Stimulated activated CD4-positive, alpha-beta T cell treated with anti-CD3 and anti-CD28 coated beads, Interleukin-2, amount 100 ng/mL, for 48 hours (primary cell): ENCODE measurements at regions not wholly inside any gene's neighbourhood (a gene's known extent, or its start where the extent isn't known, plus 50 kb on each side); places are given as distances from the start of the nearest gene placed in this dataset.

Source experiments
- DNase-seq, 2 donors: peaks; one replicate each; pipeline ENCODE4 v3.0.0-alpha.2; 2020

DNA sequence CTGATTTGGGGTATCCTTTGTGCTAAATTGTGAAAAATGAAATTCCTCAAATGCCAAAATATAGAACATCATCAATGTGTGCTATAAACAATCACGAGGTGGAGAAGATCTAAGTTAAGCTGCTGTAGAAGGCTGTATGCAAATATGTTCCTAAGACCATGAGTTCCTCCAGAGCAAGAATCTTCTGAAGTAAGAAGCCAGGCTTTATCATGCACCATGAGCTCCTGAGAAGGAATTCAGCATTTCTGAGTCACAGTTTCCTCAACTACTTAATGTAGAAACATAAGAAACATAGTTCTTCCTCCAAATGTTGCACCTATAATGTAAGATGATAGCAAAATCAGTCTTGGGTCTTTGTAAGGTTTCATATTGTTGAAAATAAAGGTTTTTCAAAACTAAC lies 241.7 kb upstream of the MDFIC2 start:
- DNase-seq = no peak

DNA sequence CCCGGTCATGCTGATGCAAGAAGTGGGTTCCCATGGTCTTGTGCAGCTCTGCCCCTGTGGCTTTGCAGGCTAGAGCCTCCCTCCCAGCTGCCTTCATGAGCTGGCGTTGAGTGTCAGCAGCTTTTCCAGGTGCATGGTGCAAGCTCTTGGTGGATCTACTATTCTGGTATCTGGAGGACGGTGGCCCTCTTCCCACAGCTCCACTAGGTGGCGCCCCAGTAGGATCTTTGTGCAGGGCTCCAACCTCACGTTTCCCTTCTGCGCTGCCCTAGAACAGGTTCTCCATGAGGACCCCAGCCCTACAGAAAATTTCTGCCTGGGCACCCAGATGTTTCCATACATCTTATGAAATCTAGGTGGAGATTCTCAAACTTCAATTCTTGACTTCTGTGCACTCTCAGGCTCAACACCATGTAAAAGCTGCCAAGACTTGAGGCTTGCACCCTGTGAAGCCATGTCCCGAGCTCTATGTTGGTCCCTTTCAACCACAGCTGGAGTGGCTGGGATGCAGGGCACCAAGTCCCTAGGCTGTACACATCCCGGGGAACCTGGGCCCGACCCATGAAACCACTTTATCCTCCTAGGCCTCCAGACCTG lies 238.4 kb upstream of the MDFIC2 start:
- peak; percentile 75 to 77 for DNase-seq

DNA sequence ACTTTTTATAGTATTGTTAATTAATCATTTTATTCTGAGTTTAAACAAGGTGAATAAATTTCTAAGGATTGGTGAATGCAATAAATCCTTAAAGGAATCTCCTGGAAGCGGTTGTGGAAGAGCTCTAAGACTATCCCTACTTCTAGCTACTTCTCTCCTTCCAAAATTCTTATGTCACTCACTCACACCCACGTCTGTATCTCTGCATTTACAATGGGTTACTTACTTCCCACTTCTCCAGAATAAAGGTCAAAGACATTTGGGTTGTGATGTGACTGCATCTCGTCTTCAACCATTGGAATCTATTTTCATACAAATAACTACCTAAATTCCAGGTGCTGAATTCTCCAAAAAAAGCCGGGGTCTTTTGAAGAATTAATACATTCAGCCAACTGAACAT lies 234.2 kb upstream of the MDFIC2 start:
- no peak for DNase-seq

DNA sequence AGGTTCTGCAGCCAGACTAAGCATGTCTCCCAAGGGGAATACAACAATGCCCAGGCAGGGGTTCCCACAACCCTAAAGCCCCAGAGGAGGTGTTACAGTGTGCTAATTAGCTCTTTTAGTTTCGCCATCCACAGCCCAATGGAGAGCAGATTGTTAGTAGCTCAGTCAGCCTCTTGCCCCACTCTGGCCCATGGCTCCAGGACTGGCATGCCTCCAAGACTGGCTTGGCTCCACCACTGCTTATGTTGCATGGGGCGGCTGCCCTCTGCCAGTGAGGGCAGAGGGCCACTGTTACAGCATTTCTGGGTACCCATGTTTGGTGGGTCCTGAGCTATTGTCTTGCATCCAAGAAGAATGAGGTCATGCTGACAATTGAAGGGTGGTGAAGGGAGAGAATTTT lies 231.1 kb upstream of the MDFIC2 start:
- no peak for DNase-seq

DNA sequence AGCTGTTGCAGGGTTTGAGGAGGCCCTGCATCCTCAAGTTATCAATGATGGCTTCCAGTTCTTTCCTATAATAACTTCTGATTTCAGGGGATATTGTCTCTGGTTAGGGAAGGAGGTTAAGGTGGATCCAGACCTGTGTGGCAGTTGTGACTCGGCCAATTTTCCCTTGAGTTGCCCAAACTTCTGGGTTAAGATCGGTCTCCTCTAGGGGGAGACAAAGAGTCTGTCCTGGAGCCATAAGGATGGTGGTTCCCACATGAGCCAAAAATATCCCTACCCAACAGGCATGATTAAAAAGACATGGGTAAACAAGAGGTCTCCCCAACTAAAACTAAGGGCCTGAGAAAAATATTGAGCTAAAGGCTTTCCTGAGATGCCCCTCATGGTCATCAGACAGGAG lies 227.5 kb upstream of the MDFIC2 start:
- no peak for DNase-seq

DNA sequence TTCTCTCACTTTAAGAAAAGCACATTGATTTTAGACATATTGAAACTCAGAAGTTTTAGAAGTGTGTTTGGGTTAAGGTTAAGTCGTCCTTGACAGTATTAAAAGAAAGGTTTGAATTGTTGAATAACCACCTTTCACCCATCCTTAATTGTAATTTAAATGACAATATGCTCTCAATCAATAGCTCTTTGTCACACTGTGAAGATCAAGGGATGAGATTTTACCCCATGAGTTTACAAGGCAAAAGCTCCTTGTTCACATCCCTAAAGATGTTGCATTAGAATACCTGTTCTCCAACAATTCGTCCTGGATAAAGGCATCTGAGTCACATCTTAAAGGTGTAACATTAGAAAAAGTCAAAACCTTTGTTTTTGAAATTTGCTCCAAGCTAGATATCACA lies 220.4 kb upstream of the MDFIC2 start:
- DNase-seq = no peak

DNA sequence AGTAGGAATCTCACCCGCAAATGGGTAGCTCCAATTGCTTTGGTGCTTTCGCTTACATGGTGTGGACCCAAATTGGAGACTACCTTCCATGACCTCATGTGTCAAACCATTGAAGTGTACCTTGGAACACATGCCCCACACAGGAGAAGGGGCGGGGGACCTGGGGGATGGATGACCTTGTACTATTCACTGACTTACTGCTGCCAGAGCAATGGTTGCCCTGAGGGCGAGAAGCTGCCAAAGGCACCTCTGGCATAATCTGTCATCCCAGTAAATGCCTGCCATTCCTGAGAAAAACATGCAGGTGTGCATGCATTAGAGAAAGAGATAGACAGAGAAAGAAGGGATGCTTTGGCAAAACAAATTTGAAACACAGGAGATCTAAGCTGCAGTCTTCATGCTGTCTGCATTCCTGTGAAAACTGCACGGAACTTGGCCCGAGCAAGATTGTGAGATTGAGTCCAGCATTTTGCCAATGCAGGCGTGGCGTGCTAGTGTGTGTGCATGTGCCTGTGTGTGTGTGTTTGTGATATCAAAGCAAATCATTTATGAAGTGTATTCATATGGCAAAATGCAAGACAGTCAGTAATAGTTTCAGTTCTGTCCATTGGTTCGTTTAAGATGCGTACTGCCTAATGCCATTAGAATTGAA lies 219.5 kb upstream of the MDFIC2 start:
- no peak for DNase-seq

DNA sequence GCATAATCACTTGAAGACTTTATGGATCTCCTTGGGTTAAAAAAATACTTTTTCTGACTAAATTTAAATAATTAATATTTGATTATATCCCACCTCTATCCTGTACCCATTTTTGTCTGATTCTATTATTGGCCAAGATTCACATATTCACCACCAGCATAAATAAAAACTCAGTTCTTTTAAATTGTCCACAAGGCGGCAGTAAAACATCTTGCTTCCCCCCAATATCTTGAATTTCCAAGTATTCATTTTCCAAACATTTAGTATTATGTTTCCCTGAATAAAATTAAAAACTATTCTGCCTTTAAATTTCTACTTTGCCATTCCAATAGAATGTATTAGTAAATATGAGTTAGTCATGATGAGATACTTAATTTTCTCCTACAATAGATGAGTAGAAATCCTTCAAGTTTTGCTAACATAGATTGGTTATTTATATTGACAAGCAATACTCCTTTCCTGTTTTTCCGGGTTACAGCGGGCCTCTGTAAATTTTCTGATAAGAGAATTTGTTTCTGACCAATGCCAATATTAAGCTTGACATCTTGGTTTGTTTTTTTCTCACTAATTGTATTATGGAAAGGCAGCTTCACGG lies 218.7 kb upstream of the MDFIC2 start:
- DNase-seq = no peak

DNA sequence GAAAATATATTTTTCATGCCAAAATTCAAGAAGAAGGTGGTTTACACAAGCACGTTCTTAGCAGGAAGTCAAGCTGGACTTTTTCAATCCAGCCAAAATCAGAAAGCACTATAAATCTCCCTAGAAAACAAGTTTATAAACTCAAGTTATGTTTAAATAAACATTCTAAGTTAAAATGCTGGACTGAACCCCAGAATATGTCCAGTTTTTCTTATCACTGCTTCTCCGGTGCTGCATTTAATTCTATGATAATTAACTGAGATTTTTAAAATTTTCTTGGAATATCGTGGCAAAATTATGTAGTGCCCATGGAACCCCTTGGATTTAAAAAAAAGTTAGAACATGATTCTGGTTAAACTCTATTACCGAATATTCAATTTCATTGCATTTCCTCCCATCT lies 218.2 kb upstream of the MDFIC2 start:
- no peak for DNase-seq

DNA sequence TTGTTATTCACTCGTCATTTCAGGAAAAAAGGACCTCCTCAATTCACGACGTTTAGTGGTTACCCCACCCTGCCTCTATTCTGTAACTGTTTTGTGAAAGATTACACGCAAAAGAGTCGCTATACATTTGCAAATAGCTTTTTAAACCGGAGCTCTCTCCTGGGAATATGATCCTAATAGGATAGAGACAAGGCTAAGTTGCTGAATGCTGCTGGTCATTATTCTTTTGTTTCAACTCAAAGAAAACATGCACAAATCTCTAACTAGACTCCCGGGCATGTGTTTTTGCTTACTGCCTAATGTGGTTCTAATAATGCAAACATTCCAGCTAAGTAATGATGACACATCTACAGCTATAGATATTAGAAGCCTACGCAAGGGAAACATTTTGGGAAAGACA lies 214.6 kb upstream of the MDFIC2 start:
- DNase-seq = no peak

DNA sequence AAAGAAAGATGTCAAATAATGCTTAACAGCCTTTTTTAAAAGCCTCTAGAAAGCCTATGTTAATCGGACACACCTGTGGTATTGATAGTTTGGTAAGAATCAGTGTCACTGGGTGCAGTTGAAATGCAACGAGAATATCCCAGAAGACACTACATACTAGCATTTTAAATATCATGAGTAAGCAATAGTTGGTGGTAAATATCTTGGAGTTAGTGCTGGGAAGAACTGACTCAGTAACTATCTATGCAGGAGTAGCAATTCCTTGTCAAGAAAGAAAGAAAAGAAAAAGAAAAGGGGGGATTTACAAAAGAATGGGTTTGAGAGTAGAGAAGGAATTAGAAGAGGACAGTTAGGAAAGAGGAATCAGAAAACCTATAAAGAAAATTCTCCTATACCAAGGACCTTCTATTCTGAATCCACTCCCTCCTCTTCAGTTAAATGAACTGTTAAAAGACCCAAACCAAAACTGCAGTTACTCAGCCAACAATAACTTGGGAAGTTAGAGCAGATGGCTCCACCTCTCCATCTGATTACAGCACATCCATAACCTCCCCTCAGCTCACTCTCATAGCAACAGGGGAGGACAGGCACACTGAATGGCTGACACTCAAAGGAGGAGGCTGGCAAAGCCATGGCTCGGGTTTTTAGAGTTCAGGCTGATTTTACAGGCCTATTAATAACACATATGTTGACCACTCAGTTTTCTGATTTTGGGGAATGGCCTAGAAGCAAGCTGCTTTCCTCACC lies 207.6 kb upstream of the MDFIC2 start:
- DNase-seq = no peak

DNA sequence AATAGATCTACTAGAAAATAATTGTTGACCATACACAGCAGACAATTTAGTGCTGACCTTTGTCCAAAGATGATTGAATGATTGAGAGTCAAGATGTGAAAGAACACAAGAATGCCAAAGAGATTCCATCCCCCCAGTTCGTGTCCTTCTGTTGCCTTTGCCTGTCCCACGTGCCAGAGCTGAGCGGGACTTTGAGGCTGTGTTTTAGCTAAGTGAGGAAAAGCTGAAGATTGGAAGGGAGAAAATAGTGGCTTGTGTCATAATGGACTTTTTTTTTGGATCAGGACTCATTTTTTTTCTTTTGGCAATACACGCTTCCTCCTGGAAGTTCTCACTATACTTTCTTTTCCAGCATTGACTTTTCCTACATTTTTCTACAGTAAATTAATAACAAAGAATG lies 206.6 kb upstream of the MDFIC2 start:
- no peak for DNase-seq

DNA sequence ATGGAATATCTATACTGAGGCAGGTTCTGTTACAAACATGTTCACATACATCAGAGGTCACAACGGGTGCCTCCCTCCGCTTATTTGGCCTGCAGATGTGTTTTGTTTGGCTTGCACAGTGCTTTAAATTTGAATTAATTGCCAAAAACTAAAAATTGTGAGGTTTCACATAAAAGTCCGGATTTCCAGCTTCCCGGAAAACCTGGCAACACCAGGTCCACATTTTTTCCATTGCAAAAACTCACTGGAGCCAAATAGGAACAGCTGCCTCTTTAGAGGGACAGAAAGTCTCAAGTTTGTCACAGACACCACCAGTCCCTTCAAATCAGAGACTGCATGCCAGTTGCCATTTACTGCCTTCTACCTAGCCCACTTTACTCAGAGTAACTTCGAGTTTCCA lies 205.9 kb upstream of the MDFIC2 start:
- no peak for DNase-seq

DNA sequence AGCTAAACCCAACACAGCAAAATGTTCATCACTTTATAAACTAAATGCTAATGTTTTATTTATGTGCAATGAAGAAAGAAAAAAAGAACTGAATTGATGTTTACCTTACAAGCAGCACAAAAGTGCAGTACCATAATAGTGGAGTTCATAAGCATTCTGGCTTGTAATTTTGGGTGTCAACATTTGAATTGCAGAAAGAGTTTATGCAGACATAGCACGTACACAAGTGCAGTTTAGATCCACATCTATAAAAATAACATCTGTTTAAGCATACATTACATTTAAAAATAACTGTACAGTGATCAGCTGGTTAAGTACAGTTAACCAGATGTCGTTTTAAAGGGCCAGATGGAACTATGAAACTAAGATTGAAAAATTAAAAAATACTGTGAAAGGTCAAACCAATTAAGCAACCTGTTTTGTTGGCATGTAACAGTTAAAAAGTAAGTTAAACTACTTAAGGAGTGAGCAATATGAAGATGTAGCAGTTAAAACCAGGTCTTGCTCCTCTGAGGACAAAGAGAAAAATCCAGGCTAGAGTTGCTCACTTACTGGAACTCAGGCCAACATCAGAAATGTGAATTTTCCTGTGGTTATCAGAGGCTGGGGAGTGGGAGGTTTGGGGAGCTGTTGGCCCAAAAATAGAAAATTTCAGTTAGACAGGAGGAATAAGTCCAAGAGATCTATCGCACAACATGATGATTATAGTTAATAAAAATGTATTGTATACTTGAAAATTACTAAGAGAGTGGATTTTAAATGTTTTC lies 204.9 kb upstream of the MDFIC2 start:
- DNase-seq = no peak

DNA sequence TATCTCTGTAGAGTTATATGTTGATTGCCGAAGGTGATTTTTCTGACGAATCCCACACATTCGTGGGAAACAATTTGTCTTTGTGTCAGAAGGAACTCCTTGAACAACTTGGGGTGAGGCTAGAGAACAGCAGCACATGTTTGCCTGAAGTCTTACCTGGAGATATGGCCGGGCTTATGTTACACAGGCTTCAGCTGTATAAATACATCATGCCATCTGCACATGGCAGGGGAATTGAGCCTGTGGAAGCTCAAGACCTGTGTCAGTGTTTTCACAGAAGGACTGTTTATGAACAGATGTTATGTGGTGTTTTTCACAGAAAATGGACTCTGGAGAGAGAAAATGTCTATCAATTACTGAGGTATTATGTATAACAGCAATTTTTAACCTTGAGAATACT lies 203.6 kb upstream of the MDFIC2 start:
- DNase-seq = no peak

DNA sequence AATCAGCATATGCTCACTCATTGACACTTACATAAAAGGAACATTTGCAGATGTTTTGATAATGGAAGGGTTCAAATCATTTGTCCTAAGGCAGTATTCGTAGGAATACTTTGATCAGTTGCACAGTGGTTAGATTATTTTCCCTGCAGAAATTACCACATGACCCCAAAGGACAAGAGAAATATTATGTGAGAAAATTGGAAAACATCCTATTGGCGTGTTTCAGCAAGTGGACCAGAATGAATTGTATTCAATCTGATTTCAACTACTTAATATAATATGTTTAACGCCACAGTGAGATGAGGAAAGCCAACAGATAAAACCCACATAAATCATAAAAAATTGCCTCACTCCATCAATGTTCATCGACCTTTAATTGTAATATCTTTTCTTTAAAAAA lies 195.0 kb upstream of the MDFIC2 start:
- no peak for DNase-seq

DNA sequence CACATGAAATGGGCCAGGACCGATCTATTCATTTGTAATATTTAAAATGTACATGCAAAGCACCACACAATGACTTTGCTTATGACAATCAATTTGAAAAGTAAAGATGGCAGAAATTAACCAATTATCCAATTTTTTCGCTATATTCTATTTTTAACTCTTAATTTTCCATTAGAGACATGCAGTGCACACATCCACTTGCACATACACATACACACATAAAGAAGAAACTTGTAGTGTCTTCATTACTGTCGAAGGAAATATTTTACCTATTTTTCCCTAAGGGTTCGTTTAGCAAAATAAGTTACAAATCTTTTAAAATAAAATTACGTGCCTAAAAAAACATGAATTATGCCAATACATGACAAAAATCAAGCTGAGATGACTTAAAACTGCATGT lies 194.3 kb upstream of the MDFIC2 start:
- no peak for DNase-seq

DNA sequence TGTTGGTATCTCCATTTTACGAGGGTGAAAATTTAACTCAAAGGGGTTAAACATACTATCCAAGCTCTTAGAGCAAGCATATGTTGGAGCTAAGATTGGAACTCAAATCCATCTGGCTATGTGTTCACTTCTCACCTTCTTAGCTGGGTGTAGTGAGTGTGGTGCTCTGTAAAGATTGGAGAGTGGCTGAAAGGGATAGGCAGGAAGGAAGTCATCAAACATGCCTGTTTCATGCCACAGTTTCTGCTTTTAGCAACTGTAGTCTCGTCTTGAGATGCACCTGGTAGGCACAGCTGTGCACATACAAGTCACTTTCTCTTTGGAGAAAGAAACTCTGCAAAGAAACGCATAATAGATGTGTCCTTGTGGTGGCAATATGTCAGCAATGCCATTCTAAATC lies 189.1 kb upstream of the MDFIC2 start:
- no peak for DNase-seq

DNA sequence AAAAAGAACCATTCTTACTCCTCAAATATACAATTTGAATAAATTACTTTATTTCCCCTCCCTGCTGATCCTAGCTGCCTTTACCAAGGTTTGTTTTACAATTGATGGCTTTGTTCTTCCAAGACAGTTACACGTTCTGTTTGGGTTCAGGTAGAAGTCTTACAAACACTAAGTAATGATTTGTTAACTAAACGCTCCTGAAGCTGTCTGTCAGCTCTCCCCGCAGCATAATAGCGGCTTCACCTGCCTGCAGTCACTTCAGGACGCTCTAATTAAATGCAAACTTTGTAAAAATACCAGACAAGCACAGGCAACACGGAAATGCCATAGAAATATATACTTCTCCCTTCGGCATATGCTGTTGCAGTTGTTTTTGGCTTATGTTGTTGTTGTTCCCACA lies 176.4 kb upstream of the MDFIC2 start:
- no peak for DNase-seq

DNA sequence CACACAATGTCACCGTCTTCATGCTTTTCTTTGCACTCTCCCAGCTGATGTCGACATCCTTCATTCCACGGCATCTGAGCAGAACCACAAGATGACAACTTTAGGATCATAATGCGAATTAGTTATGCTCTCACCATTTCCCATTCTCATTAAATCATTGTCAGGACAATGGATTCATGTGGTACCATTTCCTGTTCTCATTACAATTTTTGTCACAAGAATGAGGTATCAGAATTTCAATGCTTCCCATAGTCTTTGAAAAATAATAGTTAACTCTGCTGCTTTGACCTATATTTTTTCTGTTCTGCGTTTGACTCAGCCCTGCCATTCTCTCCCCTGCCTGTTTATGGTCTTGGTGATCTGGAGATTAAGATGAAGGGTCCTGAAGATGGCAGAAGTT lies 175.7 kb upstream of the MDFIC2 start:
- DNase-seq = no peak

DNA sequence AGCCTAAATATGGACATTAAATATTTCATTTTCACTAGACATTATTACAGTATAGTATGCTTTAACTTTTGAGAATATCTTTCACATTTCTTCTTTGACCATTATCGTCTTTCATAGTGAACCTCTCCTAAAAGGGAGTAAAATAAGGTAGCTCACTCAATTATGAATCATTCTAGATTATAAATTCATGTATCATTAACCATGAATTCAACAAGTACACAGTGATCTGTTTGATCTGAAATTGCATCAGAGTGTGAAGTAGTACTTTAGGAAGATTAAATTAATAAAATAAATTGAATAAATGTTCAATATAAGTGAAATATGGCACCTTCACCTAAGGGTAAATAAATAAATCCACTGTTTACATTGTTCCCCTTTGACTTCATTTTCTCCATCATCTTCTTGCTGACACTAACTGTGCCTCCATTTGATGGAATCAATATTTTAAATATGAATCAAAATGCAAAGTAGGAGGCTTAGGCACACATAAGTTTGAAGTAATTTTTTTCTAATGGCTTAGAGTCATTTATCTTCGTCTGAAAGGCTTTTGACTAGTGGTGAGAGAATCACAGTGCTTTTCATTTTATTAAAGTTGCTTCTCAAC lies 174.1 kb upstream of the MDFIC2 start:
- no peak for DNase-seq

DNA sequence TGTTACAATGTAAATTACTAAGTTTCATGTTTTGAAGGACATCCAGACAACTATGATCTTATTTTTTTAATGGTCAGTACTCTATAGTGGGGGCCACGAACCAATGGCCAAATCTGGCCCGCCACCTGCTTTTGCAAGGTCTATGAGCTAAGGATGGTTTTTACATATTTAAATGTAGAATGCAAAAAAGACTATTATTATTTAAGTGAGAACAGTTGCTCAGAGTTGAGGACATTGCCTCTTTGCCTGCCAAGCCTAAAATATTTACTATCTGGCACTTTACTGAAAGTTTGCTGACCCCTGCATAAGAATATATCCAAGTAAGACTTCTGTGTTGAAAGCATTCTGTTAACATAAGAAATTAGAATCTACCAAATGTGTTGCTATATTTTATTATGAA lies 163.7 kb upstream of the MDFIC2 start:
- DNase-seq = no peak
